Aorta (tissue), 5 donors: ENCODE measurements at regions not wholly inside any gene's neighbourhood (a gene's known extent, or its start where the extent isn't known, plus 50 kb on each side); places are given as distances from the start of the nearest gene placed in this dataset.

Experiments used
- ATAC-seq: fragments of 200-7000 bp; cut with Tn5 transposase; one replicate; pipeline ENCODE4 v1.9.1; 2022; ENCODE audit warnings: moderate library complexity; ENCODE audit not compliant: low FRiP score
- DNase-seq, 2 donors: peaks; one replicate each; pipeline ENCODE4 v3.0.0-alpha.2; 2020
- H3K27ac ChIP-seq, 2 donors: one replicate each; pipeline ENCODE4 v1.5.1; 2013; ENCODE audit warnings: low read length in 2 of 2, mild to moderate bottlenecking in 2 of 2, moderate library complexity in 2 of 2, control low read depth in 1 of 2, inconsistent platforms in 1 of 2, low read depth in 1 of 2
- H3K27me3 ChIP-seq, 2 donors: one replicate each; pipeline ENCODE4 v1.6.1; 2013; ENCODE audit warnings: control low read depth in 1 of 2, low read length in 1 of 2, mild to moderate bottlenecking in 1 of 2, moderate library complexity in 1 of 2; ENCODE audit not compliant: insufficient read depth in 2 of 2, control insufficient read depth in 1 of 2
- H3K36me3 ChIP-seq, 2 donors: one replicate each; pipeline ENCODE4 v1.6.1; 2013; ENCODE audit warnings: control low read depth in 1 of 2, low read length in 1 of 2, mild to moderate bottlenecking in 1 of 2; ENCODE audit not compliant: insufficient read depth in 2 of 2, control insufficient read depth in 1 of 2
- H3K4me1 ChIP-seq, 2 donors: one replicate each; pipeline ENCODE4 v1.6.1; 2013; ENCODE audit warnings: low read length in 2 of 2, control low read depth in 1 of 2, mild to moderate bottlenecking in 1 of 2, moderate library complexity in 1 of 2; ENCODE audit not compliant: insufficient read depth in 2 of 2, control insufficient read depth in 1 of 2
- H3K4me3 ChIP-seq, 2 donors: one replicate each; pipeline ENCODE4 v1.5.1; 2013; ENCODE audit warnings: low read length in 2 of 2, control low read depth in 1 of 2, mild to moderate bottlenecking in 1 of 2
- H3K9me3 ChIP-seq: one replicate; pipeline ENCODE4 v1.6.1; 2013; ENCODE audit warnings: mild to moderate bottlenecking, low read length; ENCODE audit not compliant: control insufficient read depth
- WGBS, 2 donors: extraction: QIAGEN DNeasy Blood & Tissue Kit; methylation state at CpG; one replicate each; pipeline ENCODE4 v1.1.7; 2013; 5-methylcytosine and 5-hydroxymethylcytosine counted together
- intact Hi-C, 2 donors: fragments of 100-400 bp; cut with DNase I; formaldehyde crosslinking; loops; one replicate each; pipeline versions ENCODE4 v1.14.2 to v1.15.0; 2022
- donor health status: healthy with polysubstance abuse.
- donor health status: Bipolar disorder and iron deficiency.
- donor health status: DM: no; HTN: no; CAD: no.
- donor health status: DM: no; HTN: no; CAD: no.
- donor health status: DM: yes; HTN: yes; CAD: no.

- Histone ChIP-seq H3K36me3 (no peaks in the 10 kb centered on the region), H3K27ac (no peak overlapping the region), H3K4me3 (no peak overlapping the region), H3K9me3 (no peaks in the 10 kb centered on the region), H3K4me1 (no peaks in the 10 kb centered on the region), H3K27me3 (no peaks in the 10 kb centered on the region)
- ATAC-seq (no peak), DNase-seq (no peak)
- 70 to 80% methylated on average over 2 of the region's 2 CpGs for WGBS, 2 donors
- intact Hi-C loops = no loop called here
Observed at GRCh38 chr13:107233541-107233940, 665.6 kb upstream of the ARGLU1 start.

GRCh38 chr13:107231944-107232343 is 664.0 kb upstream of the ARGLU1 start:
- no peak for DNase-seq
- no peaks in the 10 kb centered on the region for H3K27me3 ChIP-seq
- WGBS, 2 donors = 68% methylated on average over 7 of the region's 7 CpGs
- intact Hi-C loops = no loop called here
- H3K27ac ChIP-seq = no peak overlapping the region
- H3K4me3 ChIP-seq = no peak overlapping the region
- H3K4me1 ChIP-seq = no peaks in the 10 kb centered on the region
- no peaks in the 10 kb centered on the region for H3K9me3 ChIP-seq
- no peaks in the 10 kb centered on the region for H3K36me3 ChIP-seq
- ATAC-seq = no peak

- no peak overlapping the region for H3K27ac ChIP-seq
Observed at GRCh38 chr13:107223867-107224266, 655.9 kb upstream of the ARGLU1 start.

GRCh38 chr13:107222597-107222996 is 654.7 kb upstream of the ARGLU1 start:
- intact Hi-C loops = no loop called here
- DNase-seq (no peak), ATAC-seq (no peak)
- Histone ChIP-seq H3K4me1 (no peaks in the 10 kb centered on the region), H3K4me3 (no peak overlapping the region), H3K27me3 (no peaks in the 10 kb centered on the region), H3K27ac (no peak overlapping the region), H3K36me3 (no peaks in the 10 kb centered on the region), H3K9me3 (no peaks in the 10 kb centered on the region)
- 82 to 83% methylated on average over 3 of the region's 3 CpGs for WGBS, 2 donors

More at GRCh38 chr13:107223867-107224266, 655.9 kb upstream of the ARGLU1 start:
- intact Hi-C loops = no loop called here
- Histone ChIP-seq H3K36me3 (no peaks in the 10 kb centered on the region), H3K9me3 (no peaks in the 10 kb centered on the region), H3K4me3 (no peak overlapping the region), H3K4me1 (no peaks in the 10 kb centered on the region), H3K27me3 (no peaks in the 10 kb centered on the region)
- DNase-seq (no peak), ATAC-seq (no peak)

GRCh38 chr13:107220245-107220644 is 652.3 kb upstream of the ARGLU1 start:
- H3K9me3 ChIP-seq = no peaks in the 10 kb centered on the region
- 57 to 59% methylated on average over 2 of the region's 2 CpGs for WGBS, 2 donors
- H3K4me3 ChIP-seq = no peak overlapping the region
- H3K27me3 ChIP-seq = no peaks in the 10 kb centered on the region
- H3K36me3 ChIP-seq = no peaks in the 10 kb centered on the region
- intact Hi-C loops = no loop called here
- DNase-seq (no peak), ATAC-seq (no peak)
- no peaks in the 10 kb centered on the region for H3K4me1 ChIP-seq
- no peak overlapping the region for H3K27ac ChIP-seq

GRCh38 chr13:107217251-107217650 is 649.3 kb upstream of the ARGLU1 start:
- Histone ChIP-seq H3K36me3 (no peaks in the 10 kb centered on the region), H3K27ac (no peak overlapping the region), H3K27me3 (no peaks in the 10 kb centered on the region), H3K4me1 (no peaks in the 10 kb centered on the region), H3K9me3 (no peaks in the 10 kb centered on the region), H3K4me3 (no peak overlapping the region)
- ATAC-seq = no peak
- intact Hi-C loops = no loop called here
- WGBS, 2 donors = 65 to 71% methylated on average over 6 of the region's 6 CpGs
- DNase-seq = no peak

- 56 to 61% methylated on average over 11 of the region's 11 CpGs for WGBS, 2 donors
- intact Hi-C loops = no loop called here
- Histone ChIP-seq H3K36me3 (no peaks in the 10 kb centered on the region), H3K27ac (no peak overlapping the region), H3K27me3 (no peaks in the 10 kb centered on the region), H3K4me3 (no peak overlapping the region), H3K4me1 (no peaks in the 10 kb centered on the region), H3K9me3 (no peaks in the 10 kb centered on the region)
- DNase-seq = no peak
- no peak for ATAC-seq
Observed at GRCh38 chr13:107216046-107216755, 648.3 kb upstream of the ARGLU1 start.

GRCh38 chr13:107211073-107211472 is 643.1 kb upstream of the ARGLU1 start:
- no peak overlapping the region for H3K27ac ChIP-seq
- 6 to 8% methylated on average over 8 of the region's 8 CpGs for WGBS, 2 donors
- DNase-seq (peak; percentile 73 to 85), ATAC-seq (peak; percentile 87)
- intact Hi-C loops = loop anchor here in 1 of 2 donors (5.0 kb wide), 2 partner anchors 441 to 946 kb away; no protein-coding TSS in a partner anchor
- no peaks in the 10 kb centered on the region for H3K27me3 ChIP-seq
- no peaks in the 10 kb centered on the region for H3K4me1 ChIP-seq
- H3K9me3 ChIP-seq = no peaks in the 10 kb centered on the region
- H3K36me3 ChIP-seq = no peaks in the 10 kb centered on the region
- H3K4me3 ChIP-seq = no peak overlapping the region

GRCh38 chr13:107210723-107211030 is 642.7 kb upstream of the ARGLU1 start:
- ATAC-seq (peak; percentile 40), DNase-seq (no peak)
- Histone ChIP-seq H3K27me3 (no peaks in the 10 kb centered on the region), H3K4me1 (no peaks in the 10 kb centered on the region), H3K4me3 (no peak overlapping the region), H3K36me3 (no peaks in the 10 kb centered on the region), H3K9me3 (no peaks in the 10 kb centered on the region), H3K27ac (no peak overlapping the region)
- intact Hi-C loops = loop anchor here in 1 of 2 donors (5.0 kb wide), 2 partner anchors 442 to 947 kb away; no protein-coding TSS in a partner anchor
- WGBS, 2 donors = 9 to 19% methylated on average over 7 of the region's 7 CpGs
